Activated T-cell treated with anti-CD3 and anti-CD28 coated beads, Interleukin-2, amount 50 U/mL, for 1 hour (primary cell): ENCODE measurements at regions not wholly inside any gene's neighbourhood (a gene's known extent, or its start where the extent isn't known, plus 50 kb on each side); places are given as distances from the start of the nearest gene placed in this dataset.

Experiments used
- DNase-seq: peaks from one replicate; pipeline ENCODE4 v3.0.0-alpha.2; 2020

DNA sequence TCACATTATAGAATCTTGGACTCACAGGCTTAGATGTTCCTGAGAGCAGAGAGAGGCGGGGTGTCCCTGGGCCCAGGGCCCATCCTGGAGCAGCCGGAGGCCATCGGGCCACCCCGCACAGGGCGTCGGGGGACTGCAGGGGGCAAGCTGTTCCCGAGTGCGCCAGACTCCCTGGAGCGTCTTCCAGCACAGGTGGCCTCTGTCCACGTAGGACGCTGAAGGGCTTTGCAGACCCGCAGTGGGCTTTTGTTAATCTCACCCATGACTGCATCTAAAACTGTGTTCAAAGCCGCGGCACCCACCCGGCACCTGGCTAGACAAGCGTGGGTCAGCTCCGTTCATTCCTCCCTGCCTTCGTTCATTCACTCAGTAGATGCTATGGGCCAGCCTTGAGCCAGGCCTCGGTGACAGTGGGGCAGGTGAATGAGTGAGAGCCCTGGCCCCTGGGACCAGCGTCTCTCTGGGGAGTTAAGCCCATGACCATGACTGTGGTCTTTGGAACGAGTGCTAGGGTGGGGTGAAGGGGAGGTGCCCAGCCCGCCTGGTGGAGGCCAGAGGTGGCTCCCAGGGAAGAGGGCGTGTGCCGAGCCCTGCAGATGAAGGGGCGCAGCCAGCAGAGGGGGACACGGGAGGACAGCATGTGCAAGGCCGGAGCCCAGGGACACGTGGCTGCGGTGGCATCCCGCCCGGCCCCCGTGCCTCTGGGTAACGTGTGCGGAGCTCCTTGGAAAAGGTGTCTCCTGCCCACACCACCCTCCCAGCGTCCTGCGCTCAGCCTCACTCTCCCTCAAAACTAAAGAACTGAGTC, 98.3 kb downstream of the HMX1 start:
- DNase-seq, result no peak

DNA sequence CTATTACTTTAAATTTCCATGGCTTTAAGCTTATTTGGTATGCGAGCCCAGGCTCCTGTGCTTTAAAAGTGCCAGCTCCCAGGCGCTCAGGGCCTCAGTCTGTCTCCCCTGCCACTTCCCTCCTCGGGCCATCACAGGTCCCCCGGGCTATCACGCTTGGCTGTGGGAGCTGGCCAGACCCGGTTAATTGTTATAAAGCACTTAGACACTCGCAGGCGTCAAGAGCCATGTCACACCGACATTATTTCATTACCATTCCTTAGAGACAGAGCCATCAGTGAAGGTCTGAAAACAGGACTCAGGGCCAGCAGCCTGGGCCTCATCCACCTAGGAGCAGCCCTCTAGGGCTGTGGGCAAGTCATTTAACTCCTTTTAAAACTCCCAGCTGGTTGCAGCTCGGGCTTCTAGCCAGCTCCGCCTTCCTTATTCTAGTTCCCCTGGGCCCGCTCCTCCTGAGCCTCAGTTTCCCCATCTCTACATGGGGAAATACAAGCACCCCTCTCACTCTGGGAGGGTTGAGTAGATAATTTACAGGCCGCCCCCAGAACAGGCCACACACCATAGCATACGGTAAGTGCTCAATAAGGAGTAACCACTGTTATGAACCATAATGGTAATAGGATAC, 99.0 kb downstream of the HMX1 start:
- no peak for DNase-seq

GRCh38 chr4:8771666-8772065, 100.0 kb downstream of the HMX1 start:
- DNase-seq, result no peak

DNA sequence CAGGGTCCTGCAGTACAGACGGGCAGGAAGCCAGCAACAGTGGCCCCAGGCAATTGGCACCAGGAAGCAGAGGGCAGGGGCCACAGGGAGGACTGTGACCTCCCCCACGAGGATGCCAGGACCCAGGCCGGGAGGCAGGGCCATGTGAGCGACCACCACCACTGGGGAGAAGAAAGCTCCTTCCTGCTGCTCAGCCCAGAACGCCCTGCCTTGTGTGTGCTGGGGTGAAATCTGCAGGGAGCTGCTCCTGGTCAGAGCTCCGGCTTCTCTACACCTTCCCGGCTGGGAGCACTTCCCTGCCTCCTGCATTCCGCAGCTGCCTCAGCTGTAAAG, 100.4 kb downstream of the HMX1 start:
- DNase-seq, result no peak

DNA sequence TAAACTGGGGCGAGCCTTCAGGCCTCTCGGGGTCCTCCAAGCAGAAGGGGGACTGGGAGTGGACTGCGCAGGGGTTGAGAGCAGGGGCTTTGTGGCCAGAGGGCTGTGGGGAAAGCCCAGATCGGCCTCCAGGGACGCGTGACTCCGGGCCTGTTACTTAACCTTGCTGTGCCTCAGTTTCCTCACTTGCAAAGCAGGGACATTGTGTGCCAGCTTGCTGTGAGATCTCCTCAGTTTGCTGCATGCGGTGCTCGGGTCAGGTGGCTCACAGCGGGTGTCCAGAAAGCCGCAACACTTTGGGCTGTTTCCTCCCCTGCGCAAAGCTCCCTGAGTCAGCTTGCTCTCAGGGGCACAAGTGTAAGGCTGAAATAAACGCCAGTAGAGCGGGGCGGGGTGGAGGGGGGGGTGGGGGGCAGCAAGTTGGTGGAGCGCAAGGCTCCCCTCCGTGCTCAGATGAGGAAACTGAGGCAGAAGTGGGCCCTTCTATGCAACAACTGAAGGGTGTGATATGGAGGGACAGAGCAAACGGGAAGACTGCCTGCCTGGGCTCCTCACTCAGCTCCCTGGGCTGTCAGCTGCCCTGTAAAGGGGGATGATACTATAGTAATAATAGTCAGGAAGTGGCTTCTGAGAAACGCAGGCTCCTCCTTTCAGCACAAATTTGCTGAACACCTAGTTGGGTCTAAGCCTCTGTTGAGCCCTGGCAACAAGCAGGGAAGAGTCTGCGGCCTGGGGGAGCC, 101.0 kb downstream of the HMX1 start:
- no peak for DNase-seq

GRCh38 chr4:8769645-8770517, 101.8 kb downstream of the HMX1 start:
- no peak for DNase-seq

DNA sequence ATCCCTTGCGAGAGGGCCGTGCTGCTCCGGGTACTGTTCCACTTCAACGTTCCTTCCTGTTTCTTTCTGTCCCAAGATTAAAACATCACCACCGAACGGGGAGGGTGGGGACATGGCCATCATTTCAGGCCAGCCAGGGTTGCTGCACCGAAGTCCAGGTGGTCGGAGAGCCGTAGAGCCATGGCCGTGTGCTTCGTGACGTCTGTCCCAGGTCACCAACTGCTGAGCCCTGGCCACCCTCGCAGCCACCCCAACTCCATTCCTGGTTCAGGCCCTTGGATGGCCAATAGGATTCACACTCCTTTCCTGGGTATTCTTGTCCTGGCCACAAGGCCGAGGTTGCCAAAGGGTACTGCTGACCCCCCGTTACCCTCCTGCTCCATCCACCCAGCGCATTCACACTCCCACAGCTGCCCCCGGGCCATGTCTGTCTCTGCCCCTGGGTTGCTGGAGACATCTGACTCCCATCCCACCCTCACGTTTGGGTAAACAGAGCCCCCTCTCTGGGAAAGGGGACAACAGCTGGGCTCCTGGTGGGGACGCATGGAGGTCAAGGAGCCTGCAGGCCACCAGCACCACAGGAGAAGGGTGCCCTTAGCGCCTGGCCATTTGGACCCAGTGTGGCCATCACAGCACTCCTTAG, 103.2 kb downstream of the HMX1 start:
- DNase-seq, result no peak

GRCh38 chr4:8766610-8767009, 105.0 kb downstream of the HMX1 start:
- no peak for DNase-seq

DNA sequence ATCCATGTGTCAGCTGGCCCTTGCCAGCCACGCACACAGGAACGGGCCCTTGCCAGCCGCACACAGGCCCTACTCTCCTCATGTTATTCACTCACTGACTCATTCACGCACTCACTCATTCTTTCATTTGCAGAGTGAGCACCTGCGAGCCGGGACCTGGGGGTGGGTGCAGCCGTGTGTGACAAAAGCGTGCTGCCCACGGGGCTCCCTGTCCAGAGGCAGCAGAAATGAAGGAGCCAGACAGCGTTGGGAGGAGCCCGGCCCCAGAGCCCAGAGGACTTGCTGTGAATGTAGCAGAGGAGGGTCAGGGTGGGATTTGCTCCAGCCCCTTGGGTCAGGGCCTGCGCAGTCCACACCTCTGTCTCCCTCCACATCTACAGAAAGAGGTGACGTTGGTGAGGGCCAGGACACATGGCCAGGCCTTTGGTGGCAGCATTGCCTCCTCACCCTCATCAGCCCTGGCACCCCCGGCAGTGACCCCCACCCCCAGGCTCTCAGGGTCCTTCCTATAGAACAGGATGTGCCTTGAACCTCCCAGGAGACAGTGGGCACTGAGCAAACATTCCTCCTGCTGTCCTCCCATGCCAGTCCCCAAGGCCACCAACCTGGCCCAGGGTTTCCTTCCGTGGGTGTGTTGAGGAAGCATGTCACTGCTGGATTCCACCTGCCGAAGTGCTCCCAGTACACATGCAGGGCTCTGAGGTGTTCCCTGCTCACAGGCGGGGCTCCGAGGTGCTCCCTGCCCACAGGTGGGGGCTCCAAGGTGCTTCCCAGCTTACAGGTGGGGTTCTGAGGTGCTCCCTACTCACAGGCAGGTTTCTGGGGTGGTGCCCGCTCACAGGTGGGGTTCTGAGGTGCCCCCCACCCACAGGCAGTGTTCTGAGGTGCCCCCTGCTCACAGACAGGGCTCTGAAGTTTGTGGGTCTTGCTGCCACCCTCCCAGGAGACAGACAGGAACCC, 105.7 kb downstream of the HMX1 start:
- no peak for DNase-seq

DNA sequence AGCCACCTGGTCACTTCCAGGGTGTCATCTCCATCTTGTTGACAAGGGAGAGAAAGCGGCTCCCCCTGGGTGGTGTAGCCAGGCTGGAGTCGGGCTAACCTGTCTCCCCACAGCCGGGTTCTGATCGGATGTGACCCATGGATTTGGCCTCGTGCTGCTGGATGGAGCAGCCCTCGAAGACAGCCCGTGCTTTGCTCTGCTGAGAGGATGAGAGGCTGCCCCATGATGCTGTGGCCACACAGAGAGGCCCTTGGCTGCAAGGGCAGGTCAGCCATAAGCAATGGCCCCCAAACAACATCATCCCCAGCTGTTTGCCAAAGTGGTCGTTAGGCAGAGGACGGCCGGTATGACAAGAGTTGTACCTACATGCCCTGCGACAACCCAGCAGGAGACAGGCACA, 106.6 kb downstream of the HMX1 start:
- DNase-seq, result no peak

- no peak for DNase-seq
Observed at GRCh38 chr4:8763966-8764901, 107.4 kb downstream of the HMX1 start.

- DNase-seq, result no peak
Observed at GRCh38 chr4:8762951-8763735, 108.5 kb downstream of the HMX1 start.

- DNase-seq, result no peak
Observed at GRCh38 chr4:8762356-8762755, 109.3 kb downstream of the HMX1 start.

DNA sequence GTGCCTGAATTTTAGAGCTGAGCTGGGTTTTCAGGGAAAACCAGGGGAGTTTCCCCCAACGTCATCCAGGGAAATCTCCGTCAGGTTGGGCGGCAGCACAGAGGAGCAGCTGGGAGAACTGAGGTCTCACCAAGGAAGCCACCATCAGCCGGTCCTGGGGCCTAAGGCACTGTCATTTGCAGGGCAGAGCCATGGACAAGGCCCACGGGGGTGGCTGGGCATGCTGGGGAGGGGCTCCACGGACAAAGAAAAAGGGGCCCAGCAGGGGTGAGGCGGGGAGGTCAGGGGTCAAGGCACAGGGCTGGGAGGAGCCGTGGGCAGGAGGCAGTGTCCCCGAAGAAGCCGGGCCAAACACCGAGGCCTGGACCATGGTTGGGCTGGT, 109.8 kb downstream of the HMX1 start:
- no peak for DNase-seq

GRCh38 chr4:8761167-8761823, 110.3 kb downstream of the HMX1 start:
- no peak for DNase-seq

DNA sequence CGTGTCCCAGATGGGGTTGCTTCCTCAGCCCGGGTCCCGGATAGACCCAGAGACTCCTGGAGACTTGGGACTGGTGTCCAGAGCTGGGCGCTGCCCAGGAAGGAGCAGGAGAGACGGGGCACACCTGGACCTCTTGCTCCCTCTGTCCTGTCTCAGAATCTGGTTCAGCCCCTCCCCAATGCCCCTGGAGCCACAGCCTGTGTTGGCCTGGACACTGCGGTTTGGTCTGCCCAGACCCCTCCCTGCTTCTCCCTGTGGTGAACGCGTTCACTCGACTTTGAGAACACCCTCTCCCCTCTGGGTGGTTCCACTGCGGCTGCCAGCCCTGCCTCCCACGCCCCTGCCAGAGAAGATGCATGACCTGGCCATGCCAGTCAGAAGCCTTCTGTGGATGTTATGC, 111.1 kb downstream of the HMX1 start:
- DNase-seq, result no peak

GRCh38 chr4:8759987-8760386, 111.7 kb downstream of the HMX1 start:
- DNase-seq, result no peak

DNA sequence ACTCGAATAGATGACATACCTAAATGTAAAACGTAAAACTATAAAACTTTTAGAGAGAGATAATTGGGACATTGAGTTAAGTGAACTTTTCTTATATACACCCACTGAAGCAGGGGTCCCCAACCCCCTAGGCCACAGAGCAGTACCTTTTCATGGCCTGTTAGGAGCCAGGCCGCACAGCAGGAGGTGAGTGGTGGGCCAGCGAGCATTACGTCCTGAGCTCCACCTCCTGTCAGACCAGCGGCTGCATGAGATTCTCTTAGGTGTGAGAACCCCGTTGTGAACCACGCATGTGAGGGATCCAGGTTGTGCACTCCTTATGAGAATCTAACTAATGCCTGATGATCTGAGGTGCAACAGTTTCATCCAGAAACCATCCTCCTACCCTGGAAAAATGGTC, 114.8 kb downstream of the HMX1 start:
- DNase-seq, result no peak
